Tongue (tissue), 1 donor: ENCODE measurements at regions not wholly inside any gene's neighbourhood (a gene's known extent, or its start where the extent isn't known, plus 50 kb on each side); places are given as distances from the start of the nearest gene placed in this dataset.
"Not testable (repeated sequence)": the region's sequence is repeated elsewhere in the genome, so short reads cannot be mapped to it uniquely, and the experiment has no call there.

ENCODE experiments used
- DNase-seq: peaks from one replicate; pipeline ENCODE4 v3.0.0-alpha.2; 2015

- no peak for DNase-seq
These were observed 1162.0 kb upstream of the SLC39A10 start for GRCh38 chr2:194495046-194495445.

GRCh38 chr2:194494401-194494800, 1162.6 kb upstream of the SLC39A10 start:
- no peak for DNase-seq

- no peak for DNase-seq
These were observed 1165.5 kb upstream of the SLC39A10 start for GRCh38 chr2:194491409-194492115.

- DNase-seq: peak; percentile 2
These were observed 1170.7 kb upstream of the SLC39A10 start for GRCh38 chr2:194486326-194486725.

GRCh38 chr2:194483041-194483440, 1174.0 kb upstream of the SLC39A10 start:
- no peak for DNase-seq

DNA sequence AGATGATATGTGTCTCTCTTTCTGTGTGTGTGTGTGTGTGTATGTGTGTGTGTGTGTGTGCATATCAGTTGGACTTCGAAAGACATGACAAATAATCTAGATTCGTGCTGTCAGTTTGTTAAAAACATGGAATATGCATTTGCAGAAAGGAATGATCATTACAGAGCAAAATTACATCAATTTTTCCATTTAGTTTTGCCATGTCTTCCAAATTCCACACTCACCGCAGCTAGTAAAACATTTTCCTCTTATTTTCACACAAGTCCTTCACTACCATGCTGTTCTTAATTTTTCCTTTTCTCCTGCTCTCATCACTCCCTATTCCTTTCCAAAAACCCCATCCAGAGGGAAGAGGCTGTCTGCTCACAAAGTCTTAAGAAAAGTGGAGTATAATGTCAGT, 1191.4 kb upstream of the SLC39A10 start:
- peak; percentile 20 for DNase-seq

DNA sequence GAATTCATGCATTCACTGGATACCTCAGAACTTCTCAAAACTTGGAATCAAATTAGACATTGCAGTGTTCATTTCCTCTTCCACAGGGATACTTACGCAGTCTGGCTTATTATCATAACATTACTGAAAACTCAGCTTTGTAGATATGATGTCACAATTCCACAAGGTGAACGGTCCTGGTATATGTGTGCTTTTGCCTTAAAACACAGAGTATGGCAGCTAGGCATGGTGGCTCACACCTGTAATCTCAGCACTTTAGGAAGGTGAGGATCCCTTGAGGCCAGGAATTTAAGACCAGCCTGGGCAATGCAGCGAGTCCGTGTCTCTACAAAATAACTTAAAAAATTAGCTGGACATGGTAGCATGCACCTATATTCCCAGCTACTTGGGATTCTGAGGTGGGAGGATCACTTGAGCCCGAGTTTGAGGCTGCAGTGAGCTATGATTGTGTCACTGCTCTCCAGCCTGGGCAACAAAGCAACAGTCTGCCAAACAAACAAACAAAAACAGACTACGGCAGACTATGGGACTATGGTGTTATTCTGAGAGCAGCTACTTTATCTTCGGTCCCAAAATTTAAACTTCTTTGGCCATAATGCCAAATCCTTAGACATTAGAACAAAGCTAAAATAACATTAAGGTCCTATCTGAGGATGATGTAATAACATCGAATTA, 1191.9 kb upstream of the SLC39A10 start:
- no peak for DNase-seq

GRCh38 chr2:194462883-194463282, 1194.1 kb upstream of the SLC39A10 start:
- DNase-seq: not testable (repeated sequence)

DNA sequence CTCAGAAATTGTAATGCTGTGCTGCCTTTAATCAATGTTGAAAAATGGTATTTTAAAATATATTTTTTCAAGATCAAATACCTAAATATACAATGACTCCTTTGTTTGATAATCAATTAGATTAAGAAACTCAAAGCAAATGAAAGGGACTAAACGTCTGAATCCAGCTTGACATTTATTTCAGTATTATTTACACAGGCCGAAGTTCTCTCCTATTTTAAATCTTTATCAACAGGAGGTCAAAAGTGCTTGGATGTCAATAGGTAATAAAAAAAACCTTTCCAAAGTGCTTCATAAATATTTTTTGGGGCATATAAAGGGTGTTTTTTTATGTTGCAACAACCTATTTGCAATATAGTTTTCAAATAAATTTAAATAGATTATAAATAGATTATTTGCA, 1201.7 kb upstream of the SLC39A10 start:
- no peak for DNase-seq

GRCh38 chr2:194452504-194452903, 1204.5 kb upstream of the SLC39A10 start:
- no peak for DNase-seq

DNA sequence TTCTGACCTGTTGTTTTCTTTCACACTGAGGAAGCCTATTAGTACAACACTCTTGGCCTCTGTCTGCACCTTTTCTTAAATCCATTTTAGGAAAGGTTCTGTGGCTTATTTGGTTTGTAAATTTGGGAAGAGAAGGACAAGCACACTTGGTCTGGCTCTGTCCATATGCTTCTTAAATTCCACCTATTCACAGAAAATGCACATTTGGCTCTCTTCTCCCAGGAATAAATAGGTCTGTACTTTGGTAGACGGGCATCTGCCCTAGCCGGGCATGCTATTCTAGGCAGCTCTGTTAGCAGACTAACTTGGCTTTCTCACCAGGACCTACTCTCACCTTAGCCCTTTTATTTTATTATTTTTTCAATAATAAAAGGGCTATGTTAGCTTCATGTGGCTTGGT, 1211.8 kb upstream of the SLC39A10 start:
- no peak for DNase-seq

GRCh38 chr2:194443926-194444325, 1213.1 kb upstream of the SLC39A10 start:
- no peak for DNase-seq

DNA sequence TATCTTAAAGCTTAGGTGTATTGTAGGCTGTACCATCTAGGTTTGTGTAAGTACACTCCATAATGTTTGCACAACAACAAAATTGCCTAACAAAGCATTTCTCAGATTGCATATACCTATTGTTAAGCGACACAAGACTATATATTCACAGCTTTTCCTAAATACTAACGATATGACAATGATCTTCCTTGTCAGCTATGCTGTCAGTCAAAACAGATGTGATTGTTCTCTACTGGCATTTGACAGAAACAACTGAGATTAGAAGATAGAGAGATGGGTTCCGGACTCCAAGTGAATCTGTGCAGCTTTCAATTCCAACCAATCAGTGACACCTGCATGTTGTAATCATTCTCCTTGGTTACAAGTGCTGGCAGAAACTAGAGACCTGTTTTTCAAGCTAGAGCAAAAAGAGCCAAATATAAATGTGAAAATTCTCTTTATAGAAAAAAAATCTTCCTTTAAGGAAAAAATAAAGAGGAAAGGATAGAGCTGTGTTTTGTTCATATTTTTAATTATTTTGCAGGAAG, 1232.3 kb upstream of the SLC39A10 start:
- peak; percentile 2 for DNase-seq

GRCh38 chr2:194411221-194411620, 1245.8 kb upstream of the SLC39A10 start:
- DNase-seq: no peak

- DNase-seq: no peak
These were observed 1261.2 kb upstream of the SLC39A10 start for GRCh38 chr2:194395818-194396217.

DNA sequence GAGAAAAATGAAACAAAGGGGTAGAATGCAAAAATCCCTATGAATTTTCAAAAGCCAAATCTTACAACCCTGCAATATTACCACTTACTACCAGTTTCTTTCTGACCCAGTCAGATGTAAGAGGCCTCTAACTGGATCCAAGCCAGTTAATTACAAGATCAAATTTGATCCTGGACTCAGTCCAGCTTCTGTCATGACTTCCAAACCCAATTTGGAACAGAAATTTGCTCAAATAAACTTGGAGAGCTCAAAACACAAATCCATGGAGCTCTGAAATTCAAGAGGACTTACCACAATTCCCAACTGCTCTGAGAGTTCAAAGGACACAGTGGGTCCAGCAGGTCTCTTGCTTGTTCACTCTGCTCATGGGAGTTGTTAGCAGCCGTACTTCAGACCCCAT, 1271.7 kb upstream of the SLC39A10 start:
- no peak for DNase-seq

GRCh38 chr2:194383401-194383800, 1273.6 kb upstream of the SLC39A10 start:
- DNase-seq: no peak

GRCh38 chr2:194382221-194382620, 1274.8 kb upstream of the SLC39A10 start:
- DNase-seq: no peak

DNA sequence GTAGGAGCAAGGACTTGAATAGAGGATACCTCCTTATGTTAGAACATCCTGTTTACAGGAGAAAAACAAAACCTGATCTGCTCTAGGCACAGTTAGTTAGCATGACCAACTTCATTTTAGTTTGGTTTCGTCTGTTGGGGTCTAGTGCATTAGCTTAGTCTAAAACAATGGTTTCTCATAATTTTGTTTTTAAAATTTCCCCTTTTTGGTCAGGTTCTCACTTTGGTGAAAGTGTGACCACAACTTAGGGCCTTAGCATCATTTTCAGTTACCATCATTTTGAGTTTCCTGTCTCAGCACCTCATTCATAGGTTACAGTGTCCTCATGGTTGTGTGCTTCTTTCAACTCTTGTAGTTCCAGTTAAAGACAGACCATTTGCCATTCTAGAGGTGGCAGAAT, 1277.0 kb upstream of the SLC39A10 start:
- DNase-seq: no peak

GRCh38 chr2:194367390-194367789, 1289.6 kb upstream of the SLC39A10 start:
- DNase-seq: not testable (repeated sequence)

- no peak for DNase-seq
These were observed 1293.1 kb upstream of the SLC39A10 start for GRCh38 chr2:194363878-194364277.

DNA sequence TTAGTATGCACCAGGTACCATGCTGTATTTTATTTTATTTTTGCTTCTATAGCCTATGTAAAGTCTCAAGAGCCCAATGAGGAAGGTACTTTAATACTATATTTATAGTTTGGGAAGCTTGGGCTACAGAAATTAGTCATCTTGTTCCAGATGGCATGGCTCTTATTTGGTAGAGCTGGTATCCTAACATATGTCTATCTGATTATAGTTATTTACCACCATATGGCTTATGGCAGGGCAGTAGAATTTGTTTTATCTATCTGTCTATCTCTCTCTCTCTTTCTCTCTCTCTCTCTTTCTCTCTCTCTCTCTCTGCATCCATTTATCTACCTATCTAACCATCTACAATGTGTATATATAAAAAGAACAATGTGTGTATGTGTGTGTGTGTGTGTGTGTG, 1293.7 kb upstream of the SLC39A10 start:
- DNase-seq: no peak

DNA sequence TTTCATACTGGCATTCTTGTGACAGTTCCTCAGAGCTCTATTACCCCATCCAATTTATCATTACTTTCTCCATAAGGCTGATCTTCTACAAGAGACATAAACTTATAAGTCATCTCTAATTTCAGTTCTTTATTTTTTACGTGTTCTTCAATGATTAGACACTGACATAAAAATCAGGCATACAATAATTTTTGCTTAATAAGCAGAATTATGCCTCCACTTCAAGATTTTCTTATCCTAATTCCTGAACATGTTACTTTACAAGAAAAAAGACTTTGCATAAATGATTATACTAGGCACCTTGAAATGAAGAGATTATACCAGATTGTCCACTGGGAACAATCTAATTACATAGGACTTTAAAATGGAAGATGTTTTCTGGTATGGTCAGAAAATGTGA, 1304.5 kb upstream of the SLC39A10 start:
- DNase-seq: no peak

- DNase-seq: no peak
These were observed 1310.8 kb upstream of the SLC39A10 start for GRCh38 chr2:194346193-194346592.
